GM10266 (cell line): ENCODE measurements at regions not wholly inside any gene's neighbourhood (a gene's known extent, or its start where the extent isn't known, plus 50 kb on each side); places are given as distances from the start of the nearest gene placed in this dataset.

Experiments used
- DNase-seq: peaks from one replicate; pipeline ENCODE4 v3.0.0; 2012; ENCODE audit errors: extremely low spot score
- TF ChIP-seq, protein P1 (sequence below): IDR thresholded peaks from 2 replicates; pipeline ENCODE4 v1.5.1; 2012; ENCODE audit warnings: mild to moderate bottlenecking, low read depth; ENCODE audit not compliant: control insufficient read depth, insufficient read depth; ENCODE audit errors: missing control alignments

DNA sequence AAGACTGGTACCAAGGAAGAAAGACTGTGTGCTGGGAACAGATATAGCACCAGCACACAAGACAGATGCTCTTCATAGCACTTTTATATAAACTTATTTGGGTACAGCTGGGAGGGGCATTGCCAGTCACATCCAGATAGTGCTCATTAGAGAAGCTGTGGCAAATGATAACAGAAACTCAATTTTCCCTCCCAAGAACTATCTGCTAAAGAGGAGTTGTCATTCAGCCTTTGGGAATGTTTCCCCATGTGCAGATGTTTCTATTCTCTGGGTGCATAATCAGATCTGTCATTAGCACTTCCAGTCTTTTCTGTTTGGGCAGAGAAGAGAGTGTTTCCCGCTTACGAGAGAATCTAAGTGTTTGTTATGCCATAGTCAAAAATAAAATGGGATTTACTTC, 714.9 kb upstream of the MDGA2 start:
- TF ChIP-seq, protein P1, sequence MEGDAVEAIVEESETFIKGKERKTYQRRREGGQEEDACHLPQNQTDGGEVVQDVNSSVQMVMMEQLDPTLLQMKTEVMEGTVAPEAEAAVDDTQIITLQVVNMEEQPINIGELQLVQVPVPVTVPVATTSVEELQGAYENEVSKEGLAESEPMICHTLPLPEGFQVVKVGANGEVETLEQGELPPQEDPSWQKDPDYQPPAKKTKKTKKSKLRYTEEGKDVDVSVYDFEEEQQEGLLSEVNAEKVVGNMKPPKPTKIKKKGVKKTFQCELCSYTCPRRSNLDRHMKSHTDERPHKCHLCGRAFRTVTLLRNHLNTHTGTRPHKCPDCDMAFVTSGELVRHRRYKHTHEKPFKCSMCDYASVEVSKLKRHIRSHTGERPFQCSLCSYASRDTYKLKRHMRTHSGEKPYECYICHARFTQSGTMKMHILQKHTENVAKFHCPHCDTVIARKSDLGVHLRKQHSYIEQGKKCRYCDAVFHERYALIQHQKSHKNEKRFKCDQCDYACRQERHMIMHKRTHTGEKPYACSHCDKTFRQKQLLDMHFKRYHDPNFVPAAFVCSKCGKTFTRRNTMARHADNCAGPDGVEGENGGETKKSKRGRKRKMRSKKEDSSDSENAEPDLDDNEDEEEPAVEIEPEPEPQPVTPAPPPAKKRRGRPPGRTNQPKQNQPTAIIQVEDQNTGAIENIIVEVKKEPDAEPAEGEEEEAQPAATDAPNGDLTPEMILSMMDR = no peak

DNA sequence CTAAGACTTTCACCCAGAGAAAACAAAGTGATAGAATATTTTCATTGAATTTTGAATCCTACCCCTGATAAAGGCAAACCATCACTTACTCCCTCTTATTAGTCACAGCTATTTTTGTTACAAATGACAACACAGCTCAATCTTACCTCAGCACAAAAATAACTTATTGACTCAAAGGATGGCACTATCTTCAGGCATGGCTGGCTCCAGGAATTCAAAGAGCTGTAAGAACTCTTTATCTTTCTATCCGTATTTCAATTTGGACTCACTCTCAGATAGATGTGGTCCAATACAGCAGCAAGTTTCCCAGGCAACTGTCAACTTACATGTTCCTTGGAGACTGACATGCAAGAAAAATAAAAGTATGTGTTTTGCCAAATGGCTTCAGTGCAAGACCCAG, 709.4 kb upstream of the MDGA2 start:
- no peak for DNase-seq
- TF ChIP-seq, protein P1 = no peak

More for the DNA sequence above, 714.9 kb upstream of the MDGA2 start:
- no peak for DNase-seq

DNA sequence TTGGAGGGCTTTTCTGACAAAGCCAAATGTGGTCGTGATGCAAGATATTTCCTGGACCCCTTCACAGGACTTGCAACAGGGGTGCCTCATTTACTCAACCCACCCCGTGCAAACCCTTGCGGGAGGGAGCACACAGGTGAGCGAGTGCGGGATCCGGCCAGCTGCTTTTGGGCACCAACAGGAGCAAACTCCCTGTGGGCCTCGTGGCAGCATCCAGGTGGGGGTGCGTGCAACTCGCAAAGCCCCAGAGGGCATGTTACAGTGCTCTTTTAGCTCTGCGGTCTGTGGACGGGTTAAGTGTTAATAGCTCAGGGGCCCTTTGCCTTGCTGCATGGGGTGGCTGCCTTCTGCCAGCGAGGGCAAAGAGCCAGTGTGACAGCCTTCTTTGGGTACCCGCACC, 707.6 kb upstream of the MDGA2 start:
- no peak for DNase-seq

DNA sequence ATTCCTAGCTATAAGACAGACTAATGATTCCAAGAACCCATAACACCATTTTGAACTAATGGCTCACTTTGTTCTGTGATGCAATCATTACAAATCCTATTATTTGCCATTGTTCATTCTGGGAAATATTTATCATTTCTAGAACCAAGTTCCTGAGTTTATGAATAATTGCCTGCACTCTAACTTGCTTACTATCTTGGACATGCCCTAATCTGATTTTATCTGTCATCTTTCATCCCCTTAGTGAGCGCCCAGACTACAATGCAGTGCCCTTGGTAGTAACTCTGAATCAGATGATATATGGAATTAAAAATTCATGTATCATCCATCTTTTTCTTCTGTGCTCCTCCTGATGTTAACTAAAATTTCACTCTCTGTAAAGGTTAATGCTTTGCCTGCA, 703.1 kb upstream of the MDGA2 start:
- no peak for DNase-seq
- TF ChIP-seq, protein P1 = no peak

More for the DNA sequence above, 707.6 kb upstream of the MDGA2 start:
- TF ChIP-seq, protein P1 = no peak

DNA sequence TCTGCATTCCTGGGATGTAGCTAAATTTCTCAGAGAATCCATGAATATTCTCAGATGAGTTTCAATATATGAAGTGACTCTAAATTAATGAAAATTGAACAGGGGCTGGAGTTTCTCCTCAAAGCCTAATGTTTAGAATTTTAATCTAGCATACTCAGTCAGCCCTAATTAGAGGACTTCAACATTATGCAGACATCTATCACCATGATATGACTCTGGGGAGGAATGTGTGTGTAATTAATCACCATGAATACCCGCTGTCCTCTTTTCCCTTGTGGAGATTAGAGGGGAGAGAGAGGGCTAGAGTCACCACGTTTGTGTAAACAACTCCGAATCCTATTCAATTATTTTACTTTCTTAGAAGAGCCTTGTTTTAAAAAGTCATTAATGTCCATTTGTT, 698.6 kb upstream of the MDGA2 start:
- DNase-seq = no peak
- TF ChIP-seq, protein P1 = no peak

DNA sequence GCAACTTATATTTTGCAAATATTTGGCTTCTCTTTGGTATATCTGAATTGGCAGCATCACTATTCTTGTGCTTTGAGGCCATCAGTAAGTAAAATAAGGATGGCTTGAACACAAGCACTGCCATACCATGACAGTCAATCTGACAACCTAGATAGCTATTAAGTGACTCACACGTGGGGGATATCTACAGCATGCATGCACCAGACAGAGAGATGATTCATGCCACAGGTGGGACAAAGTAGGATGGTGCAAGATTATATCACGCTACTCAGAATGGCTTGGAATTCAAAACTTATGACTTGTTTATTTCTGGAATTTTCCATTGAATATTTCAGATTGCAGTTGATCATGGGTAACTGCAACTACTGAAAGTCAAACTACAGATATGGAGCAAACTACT, 675.6 kb upstream of the MDGA2 start:
- no peak for DNase-seq
- TF ChIP-seq, protein P1 = no peak

DNA sequence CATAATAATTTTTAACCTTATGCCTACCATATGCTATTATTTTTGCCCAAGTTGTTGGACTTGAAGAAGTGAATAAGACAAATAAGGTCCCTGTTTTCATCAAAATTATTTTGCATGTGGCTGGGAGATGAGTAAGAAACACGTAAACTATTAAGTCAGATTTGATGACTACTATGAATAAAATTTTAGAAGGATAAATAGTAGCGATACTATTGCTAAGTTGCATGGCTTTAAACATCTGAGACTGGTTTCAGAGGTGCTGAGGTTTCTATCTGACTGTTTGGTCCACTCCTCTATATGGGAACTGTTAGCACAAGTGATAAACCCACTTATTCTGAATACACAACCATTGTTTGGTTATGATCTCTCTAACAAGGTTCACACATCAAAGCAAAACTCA, 674.3 kb upstream of the MDGA2 start:
- no peak for DNase-seq
- TF ChIP-seq, protein P1 = no peak

DNA sequence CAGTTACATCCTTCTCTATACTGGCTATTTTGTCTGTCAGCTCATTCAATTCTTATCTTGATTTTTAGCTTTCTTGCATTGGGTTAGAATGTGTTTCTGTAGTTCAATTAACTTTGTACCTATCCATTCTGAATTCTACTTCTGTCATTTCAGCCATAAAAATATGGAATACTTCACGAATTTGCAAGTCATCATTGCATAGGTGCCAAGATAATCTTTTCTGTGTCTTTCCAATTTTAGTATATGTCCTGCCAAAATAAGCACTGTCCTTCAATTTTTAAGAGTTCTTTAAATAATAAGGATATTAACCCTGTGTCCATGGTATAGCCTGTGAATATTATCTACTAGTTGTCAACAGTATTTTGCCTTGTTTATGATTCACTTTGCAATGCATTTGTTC, 665.7 kb upstream of the MDGA2 start:
- no peak for DNase-seq

More for the DNA sequence above, 665.7 kb upstream of the MDGA2 start:
- TF ChIP-seq, protein P1 = no peak
